ENCODE measurements at regions not wholly inside any gene's neighbourhood (a gene's known extent, or its start where the extent isn't known, plus 50 kb on each side); places are given as distances from the start of the nearest gene placed in this dataset.

- H3K27ac ChIP-seq (ENCODE audit: low read depth, low read length) = no peak overlapping the region
- no peak for DNase-seq (ENCODE audit: insufficient read length, low spot score, missing footprints)
- no peak overlapping the region for H2AFZ ChIP-seq (ENCODE audit: low read length)
- H3K4me2 ChIP-seq (ENCODE audit: insufficient read depth, low read length) = no peak overlapping the region
- no peaks in the 10 kb centered on the region for H3K36me3 ChIP-seq (ENCODE audit: insufficient read depth, low read length)
- H3K27me3 ChIP-seq (ENCODE audit: insufficient read depth, low read length) = no peaks in the 10 kb centered on the region
- H3K9me3 ChIP-seq (ENCODE audit: low read depth, low read length) = no peaks in the 10 kb centered on the region
- no peaks in the 10 kb centered on the region for H3K4me1 ChIP-seq (ENCODE audit: insufficient read depth, low read length)
- TF ChIP-seq CTCF (IDR thresholded peaks at IDR 0.05; ENCODE audit: extremely low read depth, low read depth, low read length) = no peak
- H3K79me2 ChIP-seq (ENCODE audit: insufficient read depth, low read length) = no peaks in the 10 kb centered on the region
- H4K20me1 ChIP-seq (ENCODE audit: insufficient read depth, low read length) = no peaks in the 10 kb centered on the region
- no peak overlapping the region for H3K4me3 ChIP-seq (ENCODE audit: insufficient read depth, low read length)
These were observed 179.6 kb upstream of the CDH9 start for GRCh38 chr5:27217977-27218376.

- H3K4me3 ChIP-seq (ENCODE audit: insufficient read depth, low read length) = no peak overlapping the region
- no peak for DNase-seq (ENCODE audit: insufficient read length, low spot score, missing footprints)
- H3K27me3 ChIP-seq (ENCODE audit: insufficient read depth, low read length) = no peaks in the 10 kb centered on the region
- H2AFZ ChIP-seq (ENCODE audit: low read length) = no peak overlapping the region
- H4K20me1 ChIP-seq (ENCODE audit: insufficient read depth, low read length) = no peaks in the 10 kb centered on the region
- H3K27ac ChIP-seq (ENCODE audit: low read depth, low read length) = no peak overlapping the region
- no peaks in the 10 kb centered on the region for H3K79me2 ChIP-seq (ENCODE audit: insufficient read depth, low read length)
- no peaks in the 10 kb centered on the region for H3K4me1 ChIP-seq (ENCODE audit: insufficient read depth, low read length)
- TF ChIP-seq CTCF (IDR thresholded peaks at IDR 0.05; ENCODE audit: extremely low read depth, low read depth, low read length) = no peak
- no peaks in the 10 kb centered on the region for H3K9me3 ChIP-seq (ENCODE audit: low read depth, low read length)
- H3K4me2 ChIP-seq (ENCODE audit: insufficient read depth, low read length) = no peak overlapping the region
- H3K36me3 ChIP-seq (ENCODE audit: insufficient read depth, low read length) = no peaks in the 10 kb centered on the region
These were observed 179.0 kb upstream of the CDH9 start for GRCh38 chr5:27217155-27217956.

- Histone ChIP-seq H2AFZ (ENCODE audit: low read length) (no peak overlapping the region), H3K27me3 (ENCODE audit: insufficient read depth, low read length) (no peaks in the 10 kb centered on the region), H3K4me1 (ENCODE audit: insufficient read depth, low read length) (no peaks in the 10 kb centered on the region), H3K4me2 (ENCODE audit: insufficient read depth, low read length) (no peak overlapping the region), H3K36me3 (ENCODE audit: insufficient read depth, low read length) (no peaks in the 10 kb centered on the region), H3K27ac (ENCODE audit: low read depth, low read length) (no peak overlapping the region), H3K9me3 (ENCODE audit: low read depth, low read length) (no peaks in the 10 kb centered on the region), H3K79me2 (ENCODE audit: insufficient read depth, low read length) (no peaks in the 10 kb centered on the region), H4K20me1 (ENCODE audit: insufficient read depth, low read length) (no peaks in the 10 kb centered on the region), H3K4me3 (ENCODE audit: insufficient read depth, low read length) (no peak overlapping the region)
- no peak for DNase-seq (ENCODE audit: insufficient read length, low spot score, missing footprints)
- no peak for TF ChIP-seq CTCF (IDR thresholded peaks at IDR 0.05; ENCODE audit: extremely low read depth, low read depth, low read length)
These were observed 178.1 kb upstream of the CDH9 start for GRCh38 chr5:27216367-27216950.

GRCh38 chr5:27208051-27208450, 169.7 kb upstream of the CDH9 start:
- Histone ChIP-seq H3K79me2 (ENCODE audit: insufficient read depth, low read length) (no peaks in the 10 kb centered on the region), H3K9me3 (ENCODE audit: low read depth, low read length) (no peaks in the 10 kb centered on the region), H3K27ac (ENCODE audit: low read depth, low read length) (no peak overlapping the region), H3K4me1 (ENCODE audit: insufficient read depth, low read length) (no peaks in the 10 kb centered on the region), H2AFZ (ENCODE audit: low read length) (no peak overlapping the region), H3K27me3 (ENCODE audit: insufficient read depth, low read length) (no peaks in the 10 kb centered on the region), H3K4me2 (ENCODE audit: insufficient read depth, low read length) (no peak overlapping the region), H3K36me3 (ENCODE audit: insufficient read depth, low read length) (no peaks in the 10 kb centered on the region), H4K20me1 (ENCODE audit: insufficient read depth, low read length) (no peaks in the 10 kb centered on the region), H3K4me3 (ENCODE audit: insufficient read depth, low read length) (no peak overlapping the region)
- no peak for TF ChIP-seq CTCF (IDR thresholded peaks at IDR 0.05; ENCODE audit: extremely low read depth, low read depth, low read length)
- no peak for DNase-seq (ENCODE audit: insufficient read length, low spot score, missing footprints)

All from osteoblast (primary cell).